ENCODE measurements at regions not wholly inside any gene's neighbourhood (a gene's known extent, or its start where the extent isn't known, plus 50 kb on each side); places are given as distances from the start of the nearest gene placed in this dataset.

- no peaks in the 10 kb centered on the region for H3K9me3 ChIP-seq
- DNase-seq, result no peak
- no peak for TF ChIP-seq CTCF (IDR thresholded peaks at IDR 0.05)
- intact Hi-C loops (cut with DNase I; ENCODE audit: low total_unique reads), result no loop called here
- H3K27me3 ChIP-seq, result no peaks in the 10 kb centered on the region
- no peaks in the 10 kb centered on the region for H3K36me3 ChIP-seq
- no peak overlapping the region for H3K4me3 ChIP-seq
- H3K4me1 ChIP-seq, result peaks cover 0 to 39% (median 8%) of the 10 kb centered on the region in 4 donors
- peak overlapping the region; percentile 52 to 64 for H3K27ac ChIP-seq
Observed at GRCh38 chr7:17233603-17234002, 64.8 kb upstream of the AHR start.

GRCh38 chr7:17234030-17234397, 64.4 kb upstream of the AHR start:
- intact Hi-C loops (cut with DNase I; ENCODE audit: low total_unique reads), result no loop called here
- no peak for TF ChIP-seq CTCF (IDR thresholded peaks at IDR 0.05)
- Histone ChIP-seq H3K4me1 (peaks cover 0 to 40% (median 8%) of the 10 kb centered on the region in 4 donors), H3K27me3 (no peaks in the 10 kb centered on the region), H3K36me3 (no peaks in the 10 kb centered on the region), H3K9me3 (no peaks in the 10 kb centered on the region), H3K27ac (peak overlapping the region; percentile 52 to 64), H3K4me3 (no peak overlapping the region)
- no peak for DNase-seq

GRCh38 chr7:17234398-17235031, 63.9 kb upstream of the AHR start:
- H3K27ac ChIP-seq, result peak overlapping the region; percentile 52 to 64
- H3K4me1 ChIP-seq, result peaks cover 0 to 45% (median 8%) of the 10 kb centered on the region in 4 donors
- TF ChIP-seq CTCF (IDR thresholded peaks at IDR 0.05), result peak in 1 of 2 experiments; percentile 17
- DNase-seq, result peak in 1 of 2 donors; percentile 44
- H3K9me3 ChIP-seq, result no peaks in the 10 kb centered on the region
- H3K27me3 ChIP-seq, result no peaks in the 10 kb centered on the region
- H3K36me3 ChIP-seq, result no peaks in the 10 kb centered on the region
- intact Hi-C loops (cut with DNase I; ENCODE audit: low total_unique reads), result no loop called here
- no peak overlapping the region for H3K4me3 ChIP-seq

- no peak for DNase-seq
- H3K4me1 ChIP-seq, result peaks cover 0 to 38% (median 4%) of the 10 kb centered on the region in 4 donors
- H3K27ac ChIP-seq, result no peak overlapping the region
- H3K4me3 ChIP-seq, result no peak overlapping the region
- H3K9me3 ChIP-seq, result no peaks in the 10 kb centered on the region
- no peaks in the 10 kb centered on the region for H3K36me3 ChIP-seq
- intact Hi-C loops (cut with DNase I; ENCODE audit: low total_unique reads), result no loop called here
- TF ChIP-seq CTCF (IDR thresholded peaks at IDR 0.05), result no peak
- no peaks in the 10 kb centered on the region for H3K27me3 ChIP-seq
Observed at GRCh38 chr7:17236171-17236570, 62.3 kb upstream of the AHR start.

GRCh38 chr7:17236603-17237002, 61.8 kb upstream of the AHR start:
- Histone ChIP-seq H3K4me3 (no peak overlapping the region), H3K9me3 (no peaks in the 10 kb centered on the region), H3K27me3 (no peaks in the 10 kb centered on the region), H3K36me3 (no peaks in the 10 kb centered on the region), H3K4me1 (peaks cover 0 to 33% (median 0%) of the 10 kb centered on the region in 4 donors), H3K27ac (no peak overlapping the region)
- DNase-seq, result no peak
- intact Hi-C loops (cut with DNase I; ENCODE audit: low total_unique reads), result no loop called here
- TF ChIP-seq CTCF (IDR thresholded peaks at IDR 0.05), result no peak

- intact Hi-C loops (cut with DNase I; ENCODE audit: low total_unique reads), result no loop called here
- Histone ChIP-seq H3K4me3 (no peak overlapping the region), H3K27ac (no peak overlapping the region), H3K9me3 (no peaks in the 10 kb centered on the region), H3K36me3 (no peaks in the 10 kb centered on the region), H3K4me1 (peaks cover 0 to 24% (median 0%) of the 10 kb centered on the region in 4 donors), H3K27me3 (no peaks in the 10 kb centered on the region)
- DNase-seq, result no peak
- no peak for TF ChIP-seq CTCF (IDR thresholded peaks at IDR 0.05)
Observed at GRCh38 chr7:17239046-17239445, 59.4 kb upstream of the AHR start.

Measured in tibial artery (tissue), 4 donors.